ENCODE measurements at regions not wholly inside any gene's neighbourhood (a gene's known extent, or its start where the extent isn't known, plus 50 kb on each side); places are given as distances from the start of the nearest gene placed in this dataset.

DNA sequence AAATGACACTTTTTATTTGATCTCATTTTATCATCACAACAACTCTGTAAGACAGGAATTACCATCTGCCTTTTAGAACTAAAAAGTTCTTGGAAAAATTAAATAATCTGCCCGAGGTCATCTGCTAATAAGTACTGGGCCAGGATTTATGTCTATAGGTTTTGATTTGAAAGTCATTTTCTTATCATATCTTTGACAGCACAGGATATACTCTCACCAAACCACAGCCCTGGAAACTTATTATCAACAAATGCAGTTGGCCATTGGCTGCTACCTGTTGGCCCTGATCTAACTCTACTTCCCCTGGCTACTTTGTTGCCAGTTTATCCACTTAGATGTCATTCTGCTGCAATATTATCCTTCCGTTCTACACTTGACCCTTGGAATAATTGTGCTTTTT lies 354.6 kb downstream of the RAD51AP2 start:
- Mint-ChIP-seq H3K4me3 (no peak overlapping the region), H3K36me3 (ENCODE audit: low read depth) (no peaks in the 10 kb centered on the region), H3K27ac (no peak overlapping the region), H3K9me3 (no peaks in the 10 kb centered on the region), H3K4me1 (no peaks in the 10 kb centered on the region), H3K27me3 (ENCODE audit: insufficient read depth) (no peaks in the 10 kb centered on the region)
- H3K4me3 ChIP-seq (ENCODE audit: low read length): no peak overlapping the region
- no peaks in the 10 kb centered on the region for H3K36me3 ChIP-seq (ENCODE audit: control insufficient read depth, insufficient read depth, low read length)
- no peaks in the 10 kb centered on the region for H3K9me3 ChIP-seq (ENCODE audit: control insufficient read depth, low read length)
- no peak overlapping the region for H3K9ac ChIP-seq (ENCODE audit: extremely low read depth, low read length, poor library complexity, severe bottlenecking)
- no peaks in the 10 kb centered on the region for H3K27me3 ChIP-seq (ENCODE audit: control insufficient read depth, insufficient read depth, low read length, poor library complexity, severe bottlenecking)
- 88 to 98% methylated on average over 1 to 2 of the region's 2 CpGs for WGBS, 2 experiments (ENCODE audit: insufficient coverage in 1 of 2, insufficient read length in 1 of 2)
- H3K27ac ChIP-seq (ENCODE audit: low read depth, low read length): no peak overlapping the region
- DNase-seq: no peak
- TF ChIP-seq, protein P1, sequence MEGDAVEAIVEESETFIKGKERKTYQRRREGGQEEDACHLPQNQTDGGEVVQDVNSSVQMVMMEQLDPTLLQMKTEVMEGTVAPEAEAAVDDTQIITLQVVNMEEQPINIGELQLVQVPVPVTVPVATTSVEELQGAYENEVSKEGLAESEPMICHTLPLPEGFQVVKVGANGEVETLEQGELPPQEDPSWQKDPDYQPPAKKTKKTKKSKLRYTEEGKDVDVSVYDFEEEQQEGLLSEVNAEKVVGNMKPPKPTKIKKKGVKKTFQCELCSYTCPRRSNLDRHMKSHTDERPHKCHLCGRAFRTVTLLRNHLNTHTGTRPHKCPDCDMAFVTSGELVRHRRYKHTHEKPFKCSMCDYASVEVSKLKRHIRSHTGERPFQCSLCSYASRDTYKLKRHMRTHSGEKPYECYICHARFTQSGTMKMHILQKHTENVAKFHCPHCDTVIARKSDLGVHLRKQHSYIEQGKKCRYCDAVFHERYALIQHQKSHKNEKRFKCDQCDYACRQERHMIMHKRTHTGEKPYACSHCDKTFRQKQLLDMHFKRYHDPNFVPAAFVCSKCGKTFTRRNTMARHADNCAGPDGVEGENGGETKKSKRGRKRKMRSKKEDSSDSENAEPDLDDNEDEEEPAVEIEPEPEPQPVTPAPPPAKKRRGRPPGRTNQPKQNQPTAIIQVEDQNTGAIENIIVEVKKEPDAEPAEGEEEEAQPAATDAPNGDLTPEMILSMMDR (conservative IDR thresholded peaks at IDR 0.05): no peak
- H3K4me1 ChIP-seq (ENCODE audit: control insufficient read depth, insufficient read depth, low read length): peaks cover 6% of the 10 kb centered on the region

DNA sequence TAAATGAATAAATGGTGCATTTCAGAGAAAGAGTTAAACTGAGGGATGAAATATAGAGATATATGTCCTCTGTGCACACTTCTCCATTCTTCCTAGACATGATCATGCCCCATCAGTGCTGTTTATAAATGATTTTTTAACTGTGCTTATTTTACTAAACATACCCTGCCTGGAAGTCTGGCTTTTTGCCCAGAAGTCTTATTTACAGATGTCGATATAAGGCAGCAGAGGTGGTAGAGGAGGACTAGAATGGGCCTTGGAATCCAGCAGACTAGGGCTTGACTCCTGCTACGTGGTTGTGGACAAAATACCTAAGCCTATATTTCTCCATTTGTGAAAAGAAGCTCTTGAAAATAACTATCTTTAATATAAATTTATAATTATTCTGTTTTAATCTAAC lies 355.5 kb downstream of the RAD51AP2 start:
- Mint-ChIP-seq H3K36me3 (ENCODE audit: low read depth) (no peaks in the 10 kb centered on the region), H3K27ac (no peak overlapping the region), H3K9me3 (no peaks in the 10 kb centered on the region), H3K4me1 (no peaks in the 10 kb centered on the region), H3K27me3 (ENCODE audit: insufficient read depth) (no peaks in the 10 kb centered on the region), H3K4me3 (no peak overlapping the region)
- peaks cover 6% of the 10 kb centered on the region for H3K4me1 ChIP-seq (ENCODE audit: control insufficient read depth, insufficient read depth, low read length)
- TF ChIP-seq, protein P1 (conservative IDR thresholded peaks at IDR 0.05): no peak
- no peaks in the 10 kb centered on the region for H3K27me3 ChIP-seq (ENCODE audit: control insufficient read depth, insufficient read depth, low read length, poor library complexity, severe bottlenecking)
- DNase-seq: no peak
- H3K9ac ChIP-seq (ENCODE audit: extremely low read depth, low read length, poor library complexity, severe bottlenecking): no peak overlapping the region
- no peak overlapping the region for H3K27ac ChIP-seq (ENCODE audit: low read depth, low read length)
- no peaks in the 10 kb centered on the region for H3K9me3 ChIP-seq (ENCODE audit: control insufficient read depth, low read length)
- 94% methylated on average over 2 of the region's 2 CpGs; no CpG with 5 or more reads in 1 of the 2 experiments for WGBS, 2 experiments (ENCODE audit: insufficient coverage in 1 of 2, insufficient read length in 1 of 2)
- H3K4me3 ChIP-seq (ENCODE audit: low read length): no peak overlapping the region
- H3K36me3 ChIP-seq (ENCODE audit: control insufficient read depth, insufficient read depth, low read length): no peaks in the 10 kb centered on the region

DNA sequence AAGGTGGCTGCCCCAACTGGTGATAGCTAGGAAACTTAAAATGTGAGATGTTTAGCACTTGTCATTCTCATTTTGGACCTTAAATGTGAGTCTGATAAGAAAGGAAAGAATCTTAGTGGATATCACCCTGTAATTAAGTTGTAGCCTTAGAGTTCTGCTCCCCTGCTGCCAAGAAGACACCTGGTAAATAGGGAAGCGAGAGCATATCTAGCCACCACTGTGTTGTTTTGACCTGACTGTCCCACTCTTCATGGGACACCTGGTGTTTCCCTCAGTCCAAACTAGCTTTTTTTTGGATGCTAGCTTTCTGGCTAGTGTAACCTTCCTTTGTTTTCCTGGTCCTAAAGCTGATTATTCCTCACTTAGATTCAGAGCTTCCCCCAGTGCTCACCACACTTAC lies 357.6 kb downstream of the RAD51AP2 start:
- no peak overlapping the region for H3K27ac Mint-ChIP-seq
- WGBS, 2 experiments (ENCODE audit: insufficient coverage in 1 of 2, insufficient read length in 1 of 2): 78 to 100% methylated on average over 1 of the region's 1 CpG
- H3K9me3 Mint-ChIP-seq: no peaks in the 10 kb centered on the region

More for the DNA sequence above, 357.6 kb downstream of the RAD51AP2 start:
- Histone ChIP-seq H3K36me3 (ENCODE audit: control insufficient read depth, insufficient read depth, low read length) (no peaks in the 10 kb centered on the region), H3K9me3 (ENCODE audit: control insufficient read depth, low read length) (no peaks in the 10 kb centered on the region), H3K27ac (ENCODE audit: low read depth, low read length) (no peak overlapping the region), H3K4me3 (ENCODE audit: low read length) (no peak overlapping the region), H3K4me1 (ENCODE audit: control insufficient read depth, insufficient read depth, low read length) (peaks cover 6% of the 10 kb centered on the region), H3K27me3 (ENCODE audit: control insufficient read depth, insufficient read depth, low read length, poor library complexity, severe bottlenecking) (no peaks in the 10 kb centered on the region), H3K9ac (ENCODE audit: extremely low read depth, low read length, poor library complexity, severe bottlenecking) (no peak overlapping the region)
- no peak overlapping the region for H3K4me3 Mint-ChIP-seq
- TF ChIP-seq, protein P1 (conservative IDR thresholded peaks at IDR 0.05): no peak
- no peaks in the 10 kb centered on the region for H3K36me3 Mint-ChIP-seq (ENCODE audit: low read depth)
- DNase-seq: no peak
- H3K4me1 Mint-ChIP-seq: no peaks in the 10 kb centered on the region
- H3K27me3 Mint-ChIP-seq (ENCODE audit: insufficient read depth): no peaks in the 10 kb centered on the region

Measured in endodermal cell (in vitro differentiated cells).